HUES6 (cell line): ENCODE measurements at regions not wholly inside any gene's neighbourhood (a gene's known extent, or its start where the extent isn't known, plus 50 kb on each side); places are given as distances from the start of the nearest gene placed in this dataset.

Experiments
- H3K27ac ChIP-seq: 2 replicates; pipeline ENCODE4 v1.7.0; 2013; ENCODE audit warnings: low read depth, mild to moderate bottlenecking, low read length, inconsistent platforms
- H3K27me3 ChIP-seq: 2 replicates; pipeline ENCODE4 v1.6.1; 2013; ENCODE audit warnings: low read length; ENCODE audit not compliant: control insufficient read depth, insufficient read depth
- H3K36me3 ChIP-seq: 2 replicates; pipeline ENCODE4 v1.6.1; 2013; ENCODE audit warnings: low read length; ENCODE audit not compliant: control insufficient read depth, insufficient read depth
- H3K4me1 ChIP-seq: 2 replicates; pipeline ENCODE4 v1.6.1; 2013; ENCODE audit warnings: low read length; ENCODE audit not compliant: control insufficient read depth, insufficient read depth
- H3K4me3 ChIP-seq: 2 replicates; pipeline ENCODE4 v1.5.1; 2013; ENCODE audit warnings: low read depth, low read length
- H3K9ac ChIP-seq: one replicate; pipeline ENCODE4 v1.6.1; 2013; ENCODE audit warnings: mild to moderate bottlenecking, low read length
- H3K9me3 ChIP-seq: 2 replicates; pipeline ENCODE4 v1.6.1; 2013; ENCODE audit warnings: low read depth, low read length; ENCODE audit not compliant: control insufficient read depth, insufficient read depth

GRCh38 chr13:85650613-85651012 is 148.6 kb downstream of the SLITRK6 start:
- no peaks in the 10 kb centered on the region for H3K27me3 ChIP-seq
- H3K4me1 ChIP-seq: no peaks in the 10 kb centered on the region
- H3K9me3 ChIP-seq: no peaks in the 10 kb centered on the region
- no peak overlapping the region for H3K27ac ChIP-seq
- no peak overlapping the region for H3K4me3 ChIP-seq
- H3K9ac ChIP-seq: no peak overlapping the region
- no peaks in the 10 kb centered on the region for H3K36me3 ChIP-seq

GRCh38 chr13:85640727-85641126 is 158.5 kb downstream of the SLITRK6 start:
- H3K27me3 ChIP-seq: no peaks in the 10 kb centered on the region
- no peak overlapping the region for H3K9ac ChIP-seq
- no peak overlapping the region for H3K4me3 ChIP-seq
- H3K36me3 ChIP-seq: no peaks in the 10 kb centered on the region
- H3K4me1 ChIP-seq: no peaks in the 10 kb centered on the region
- H3K9me3 ChIP-seq: peaks cover 5% of the 10 kb centered on the region; the same call in 1 of the 2 replicates
- no peak overlapping the region for H3K27ac ChIP-seq

- Histone ChIP-seq H3K4me3 (no peak overlapping the region), H3K9ac (no peak overlapping the region), H3K36me3 (no peaks in the 10 kb centered on the region), H3K27ac (no peak overlapping the region), H3K27me3 (no peaks in the 10 kb centered on the region), H3K9me3 (peaks cover 5% of the 10 kb centered on the region; the same call in 1 of the 2 replicates), H3K4me1 (no peaks in the 10 kb centered on the region)
These were observed 160.3 kb downstream of the SLITRK6 start for GRCh38 chr13:85638815-85639393.

- Histone ChIP-seq H3K9ac (no peak overlapping the region), H3K9me3 (peaks cover 5% of the 10 kb centered on the region; the same call in 1 of the 2 replicates), H3K27ac (no peak overlapping the region), H3K27me3 (no peaks in the 10 kb centered on the region), H3K36me3 (no peaks in the 10 kb centered on the region), H3K4me3 (no peak overlapping the region), H3K4me1 (no peaks in the 10 kb centered on the region)
These were observed 161.0 kb downstream of the SLITRK6 start for GRCh38 chr13:85638265-85638664.

GRCh38 chr13:85632526-85633195 is 166.6 kb downstream of the SLITRK6 start:
- Histone ChIP-seq H3K27ac (no peak overlapping the region), H3K9me3 (no peaks in the 10 kb centered on the region), H3K9ac (no peak overlapping the region), H3K4me3 (no peak overlapping the region), H3K4me1 (no peaks in the 10 kb centered on the region), H3K36me3 (no peaks in the 10 kb centered on the region), H3K27me3 (no peaks in the 10 kb centered on the region)

GRCh38 chr13:85631801-85632200 is 167.4 kb downstream of the SLITRK6 start:
- H3K36me3 ChIP-seq: no peaks in the 10 kb centered on the region
- no peak overlapping the region for H3K27ac ChIP-seq
- no peak overlapping the region for H3K9ac ChIP-seq
- H3K4me3 ChIP-seq: no peak overlapping the region
- H3K9me3 ChIP-seq: no peaks in the 10 kb centered on the region
- H3K27me3 ChIP-seq: no peaks in the 10 kb centered on the region
- H3K4me1 ChIP-seq: no peaks in the 10 kb centered on the region

GRCh38 chr13:85626603-85627002 is 172.6 kb downstream of the SLITRK6 start:
- Histone ChIP-seq H3K27me3 (no peaks in the 10 kb centered on the region), H3K9ac (no peak overlapping the region), H3K9me3 (no peaks in the 10 kb centered on the region)

GRCh38 chr13:85619321-85619720 is 179.9 kb downstream of the SLITRK6 start:
- Histone ChIP-seq H3K27me3 (peaks cover 6% of the 10 kb centered on the region), H3K4me1 (no peaks in the 10 kb centered on the region; the same call in 1 of the 2 replicates), H3K4me3 (no peak overlapping the region), H3K36me3 (no peaks in the 10 kb centered on the region), H3K9me3 (no peaks in the 10 kb centered on the region), H3K27ac (no peak overlapping the region), H3K9ac (no peak overlapping the region)

More at GRCh38 chr13:85626603-85627002, 172.6 kb downstream of the SLITRK6 start:
- no peaks in the 10 kb centered on the region for H3K4me1 ChIP-seq
- H3K36me3 ChIP-seq: no peaks in the 10 kb centered on the region
- no peak overlapping the region for H3K27ac ChIP-seq
- H3K4me3 ChIP-seq: no peak overlapping the region

- Histone ChIP-seq H3K9me3 (no peaks in the 10 kb centered on the region), H3K4me1 (no peaks in the 10 kb centered on the region; the same call in 1 of the 2 replicates), H3K27me3 (peaks cover 6% of the 10 kb centered on the region), H3K36me3 (no peaks in the 10 kb centered on the region), H3K27ac (no peak overlapping the region), H3K9ac (no peak overlapping the region), H3K4me3 (no peak overlapping the region)
These were observed 180.7 kb downstream of the SLITRK6 start for GRCh38 chr13:85618521-85618920.

GRCh38 chr13:85616275-85616674 is 182.9 kb downstream of the SLITRK6 start:
- Histone ChIP-seq H3K36me3 (no peaks in the 10 kb centered on the region), H3K4me1 (no peaks in the 10 kb centered on the region; the same call in 1 of the 2 replicates), H3K4me3 (no peak overlapping the region), H3K27ac (no peak overlapping the region), H3K9ac (no peak overlapping the region), H3K9me3 (no peaks in the 10 kb centered on the region), H3K27me3 (peaks cover 6% of the 10 kb centered on the region)

- Histone ChIP-seq H3K27me3 (peaks cover 6% of the 10 kb centered on the region), H3K9me3 (no peaks in the 10 kb centered on the region), H3K4me1 (no peaks in the 10 kb centered on the region; the same call in 1 of the 2 replicates), H3K9ac (no peak overlapping the region), H3K4me3 (no peak overlapping the region), H3K27ac (no peak overlapping the region), H3K36me3 (no peaks in the 10 kb centered on the region)
These were observed 184.2 kb downstream of the SLITRK6 start for GRCh38 chr13:85615031-85615430.
